ENCODE measurements at regions not wholly inside any gene's neighbourhood (a gene's known extent, or its start where the extent isn't known, plus 50 kb on each side); places are given as distances from the start of the nearest gene placed in this dataset.

- TF ChIP-seq POLR2AphosphoS5 (IDR thresholded peaks at IDR 0.05; ENCODE audit: borderline replicate concordance, low read depth, low read length) (no peak), EZH2 (IDR thresholded peaks at IDR 0.05) (no peak)
Measured at GRCh38 chr9:118325757-118326156, 621.6 kb downstream of the TLR4 start.

Measured in SK-N-MC (cell line).